ENCODE measurements at regions not wholly inside any gene's neighbourhood (a gene's known extent, or its start where the extent isn't known, plus 50 kb on each side); places are given as distances from the start of the nearest gene placed in this dataset.
A peak's percentile ranks its signal among the peaks of the same experiment; 100 is the strongest.

- TF ChIP-seq FOXP2 (optimal IDR thresholded peaks at IDR 0.05; ENCODE audit: borderline replicate concordance, extremely low read depth, extremely low read length, insufficient read depth) (no peak), TAF1 (IDR thresholded peaks at IDR 0.05; ENCODE audit: borderline replicate concordance, insufficient read depth, low read length) (no peak), POLR2AphosphoS5 (IDR thresholded peaks at IDR 0.05; ENCODE audit: low read depth, low read length) (no peak), REST (IDR thresholded peaks at IDR 0.05; ENCODE audit: insufficient read depth in 1 of 2, low read depth in 2 of 2, low read length in 2 of 2) (no peak), SIN3A (IDR thresholded peaks at IDR 0.05; ENCODE audit: borderline replicate concordance, insufficient read depth, low read length) (no peak)
Observed at GRCh38 chr14:71646518-71646917, 285.7 kb upstream of the RGS6 start.

GRCh38 chr14:71647086-71647784 is 285.0 kb upstream of the RGS6 start:
- TF ChIP-seq POLR2AphosphoS5 (IDR thresholded peaks at IDR 0.05; ENCODE audit: low read depth, low read length) (no peak), REST (IDR thresholded peaks at IDR 0.05; ENCODE audit: insufficient read depth in 1 of 2, low read depth in 2 of 2, low read length in 2 of 2) (no peak), TAF1 (IDR thresholded peaks at IDR 0.05; ENCODE audit: borderline replicate concordance, insufficient read depth, low read length) (no peak), FOXP2 (optimal IDR thresholded peaks at IDR 0.05; ENCODE audit: borderline replicate concordance, extremely low read depth, extremely low read length, insufficient read depth) (no peak), SIN3A (IDR thresholded peaks at IDR 0.05; ENCODE audit: borderline replicate concordance, insufficient read depth, low read length) (no peak)

GRCh38 chr14:71648725-71649124 is 283.5 kb upstream of the RGS6 start:
- TF ChIP-seq TAF1 (IDR thresholded peaks at IDR 0.05; ENCODE audit: borderline replicate concordance, insufficient read depth, low read length) (no peak), POLR2AphosphoS5 (IDR thresholded peaks at IDR 0.05; ENCODE audit: low read depth, low read length) (no peak), SIN3A (IDR thresholded peaks at IDR 0.05; ENCODE audit: borderline replicate concordance, insufficient read depth, low read length) (no peak), REST (IDR thresholded peaks at IDR 0.05; ENCODE audit: insufficient read depth in 1 of 2, low read depth in 2 of 2, low read length in 2 of 2) (no peak), FOXP2 (optimal IDR thresholded peaks at IDR 0.05; ENCODE audit: borderline replicate concordance, extremely low read depth, extremely low read length, insufficient read depth) (no peak)

- no peak for TF ChIP-seq SIN3A (IDR thresholded peaks at IDR 0.05; ENCODE audit: borderline replicate concordance, insufficient read depth, low read length)
- TF ChIP-seq REST (IDR thresholded peaks at IDR 0.05; ENCODE audit: insufficient read depth in 1 of 2, low read depth in 2 of 2, low read length in 2 of 2), result peak in 1 of 2 experiments; percentile 48; a peak in 1 of 4 replicates
Observed at GRCh38 chr14:71650187-71650755, 282.0 kb upstream of the RGS6 start.
